GM18951 (cell line): ENCODE measurements at regions not wholly inside any gene's neighbourhood (a gene's known extent, or its start where the extent isn't known, plus 50 kb on each side); places are given as distances from the start of the nearest gene placed in this dataset.

Experiments used
- POLR2A ChIP-seq: IDR thresholded peaks from 4 replicates; pipeline ENCODE4 v1.6.1; 2011; ENCODE audit warnings: mild to moderate bottlenecking; ENCODE audit not compliant: insufficient read length, insufficient read depth; ENCODE audit errors: extremely low read depth
- in situ Hi-C: fragments of 300-500 bp; cut with MboI; formaldehyde crosslinking; loops from one replicate; pipeline ENCODE4 v1.12.0; 2022; ENCODE audit warnings: low sequenced_read_pairs, mixed read lengths, inconsistent platforms; ENCODE audit not compliant: unreplicated experiment

DNA sequence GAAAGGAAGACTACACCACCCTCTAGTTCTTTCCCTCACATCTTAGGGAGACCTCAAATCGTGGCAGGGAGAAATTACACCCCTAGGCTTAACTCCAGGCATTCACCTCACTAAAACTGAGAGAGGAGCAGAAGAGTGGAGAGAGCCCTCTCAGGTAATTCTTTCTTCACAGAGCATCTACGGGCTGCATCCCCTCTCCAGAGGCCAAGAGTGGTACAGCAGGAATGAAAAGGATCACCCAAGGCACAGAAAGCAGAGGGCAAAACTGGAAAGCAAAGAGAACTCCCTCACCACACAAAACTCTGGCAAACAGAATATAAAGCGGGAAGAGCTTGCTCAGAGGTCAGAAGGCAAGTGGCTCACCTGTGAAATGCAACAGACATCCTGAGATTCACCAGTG is 661.2 kb downstream of the TBC1D4 start:
- no peak for TF ChIP-seq POLR2A
- in situ Hi-C loops: no loop called here

DNA sequence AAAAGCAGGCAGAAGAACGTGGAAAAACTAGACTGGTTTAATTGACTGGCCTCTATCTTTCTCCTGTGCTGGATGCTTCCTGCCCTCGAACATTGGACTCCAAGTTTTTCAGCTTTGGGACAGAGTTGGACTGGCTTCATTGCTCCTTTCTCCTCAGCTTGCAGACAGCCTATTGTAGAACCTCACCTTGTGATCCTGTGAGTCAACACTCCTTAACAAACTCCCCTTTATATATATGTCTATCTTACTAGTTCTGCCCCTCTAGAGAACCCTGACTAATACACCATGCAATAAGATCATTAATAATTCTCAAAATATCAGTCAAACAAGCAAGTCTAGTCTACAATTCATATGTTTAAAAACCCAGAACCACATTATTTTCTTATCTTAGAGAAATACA is 662.4 kb downstream of the TBC1D4 start:
- in situ Hi-C loops: no loop called here
- no peak for TF ChIP-seq POLR2A

DNA sequence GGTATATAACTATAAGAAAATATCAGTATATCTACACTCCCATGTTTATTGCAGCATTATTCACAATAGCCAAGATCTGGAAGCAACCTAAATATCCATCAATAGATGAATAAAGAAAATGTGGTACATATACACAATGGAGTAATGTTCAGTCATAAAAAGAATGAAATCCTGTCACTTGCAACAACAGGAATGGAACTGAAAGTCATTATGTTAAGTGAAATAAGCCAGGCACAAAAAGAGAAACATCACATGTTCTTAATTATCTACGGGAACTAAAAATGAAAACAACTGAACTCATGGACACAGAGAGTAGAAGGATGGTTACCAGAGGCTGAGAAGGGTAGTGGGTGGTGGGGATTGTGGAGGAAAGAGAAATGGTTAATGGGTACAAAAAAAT is 665.2 kb downstream of the TBC1D4 start:
- in situ Hi-C loops: no loop called here
- no peak for TF ChIP-seq POLR2A

DNA sequence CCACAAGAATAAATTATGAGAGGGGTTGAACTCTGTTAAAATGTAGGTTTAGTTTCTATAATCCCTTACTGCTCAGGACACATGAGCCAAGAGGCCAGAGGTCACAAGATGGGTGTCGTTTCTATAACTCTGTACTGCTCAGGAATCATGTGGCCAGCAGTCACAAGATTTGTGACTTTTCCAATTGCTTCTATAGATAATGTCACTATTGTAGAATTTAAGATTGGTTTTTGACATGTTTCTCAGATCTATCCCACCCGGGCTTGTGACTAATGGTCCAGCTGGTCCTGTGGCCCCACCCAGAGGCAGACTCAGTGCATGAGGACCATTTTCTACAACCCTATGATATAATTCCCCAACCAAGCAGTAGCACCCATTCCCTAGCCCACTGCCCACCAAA is 662.0 kb upstream of the KLF12 start:
- in situ Hi-C loops: no loop called here
- TF ChIP-seq POLR2A: no peak

DNA sequence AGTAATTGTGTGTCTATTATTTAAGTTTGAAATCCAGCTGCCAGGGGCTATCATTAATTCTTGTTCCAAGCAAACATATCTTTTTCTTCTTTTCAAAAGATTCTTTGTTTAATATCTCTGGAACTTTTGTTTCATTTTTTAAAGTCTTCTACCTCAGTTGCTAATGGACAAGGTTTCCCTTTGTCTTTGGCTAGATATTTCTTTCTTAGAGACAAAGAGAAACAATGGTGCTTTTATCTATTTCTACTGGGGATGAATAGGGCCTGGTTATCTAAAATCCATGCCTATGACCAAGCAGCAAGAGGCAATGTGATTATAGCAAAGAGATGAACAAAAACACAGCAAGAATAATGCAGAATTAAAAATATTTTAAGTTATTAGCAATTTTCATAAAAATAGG is 661.3 kb upstream of the KLF12 start:
- TF ChIP-seq POLR2A: no peak
- in situ Hi-C loops: no loop called here

DNA sequence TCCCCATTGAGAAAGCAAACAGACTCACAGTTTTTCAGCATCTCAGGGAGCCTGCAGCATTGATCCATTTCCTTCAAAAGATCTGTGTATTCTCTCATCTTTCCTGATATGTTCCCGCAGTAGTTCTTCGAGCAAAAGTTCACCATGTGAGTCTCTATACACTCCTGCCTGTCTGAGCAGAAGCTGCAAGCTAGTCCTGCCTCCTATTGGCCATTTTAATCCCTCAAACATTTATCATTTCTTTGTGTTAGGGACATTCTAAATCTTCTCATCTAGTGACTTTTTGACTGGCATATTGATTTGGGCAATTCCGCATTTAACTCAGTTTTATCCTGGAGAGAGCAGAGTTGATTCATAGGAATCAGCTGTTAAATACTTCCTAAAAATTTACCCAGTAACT is 660.4 kb upstream of the KLF12 start:
- no peak for TF ChIP-seq POLR2A
- in situ Hi-C loops: no loop called here

DNA sequence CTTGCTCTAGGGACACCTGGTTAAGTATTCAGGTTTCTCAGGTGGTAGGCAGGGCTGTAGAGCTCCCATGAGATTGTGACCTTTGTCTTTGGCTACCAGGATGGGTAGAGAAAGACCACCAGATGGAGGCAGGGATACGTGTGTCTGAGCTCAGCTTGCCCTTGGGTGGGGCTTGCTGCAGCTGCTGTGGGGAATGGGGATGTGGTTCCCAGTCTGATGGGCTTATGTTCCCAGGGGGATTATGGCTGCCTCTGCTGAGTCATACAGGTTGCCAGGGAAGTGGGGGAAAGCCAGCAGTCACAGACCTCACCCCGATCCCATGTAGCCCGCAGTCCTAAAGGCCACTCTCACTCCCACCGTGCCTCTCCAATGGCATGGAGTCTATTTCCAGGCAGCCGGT is 659.9 kb upstream of the KLF12 start:
- no peak for TF ChIP-seq POLR2A
- in situ Hi-C loops: no loop called here

DNA sequence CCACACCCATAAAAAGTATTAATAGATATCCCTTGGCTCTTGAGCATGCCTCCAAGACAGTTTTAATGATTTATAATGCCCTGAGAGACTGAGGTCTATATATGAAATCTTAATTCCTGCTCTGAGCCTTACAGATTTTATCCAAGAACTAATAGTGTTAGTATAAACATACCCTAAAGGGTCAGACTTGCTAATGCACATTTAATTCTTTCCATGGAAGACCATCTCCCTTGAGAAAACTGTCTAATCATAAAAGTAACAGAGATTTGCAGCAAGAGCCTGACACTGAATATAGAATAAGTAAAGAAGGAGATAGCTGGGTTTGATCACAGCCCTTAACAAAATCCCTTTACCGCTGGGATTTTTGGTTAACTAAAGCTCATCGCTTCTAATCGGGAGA is 650.8 kb upstream of the KLF12 start:
- in situ Hi-C loops: no loop called here
- TF ChIP-seq POLR2A: no peak

DNA sequence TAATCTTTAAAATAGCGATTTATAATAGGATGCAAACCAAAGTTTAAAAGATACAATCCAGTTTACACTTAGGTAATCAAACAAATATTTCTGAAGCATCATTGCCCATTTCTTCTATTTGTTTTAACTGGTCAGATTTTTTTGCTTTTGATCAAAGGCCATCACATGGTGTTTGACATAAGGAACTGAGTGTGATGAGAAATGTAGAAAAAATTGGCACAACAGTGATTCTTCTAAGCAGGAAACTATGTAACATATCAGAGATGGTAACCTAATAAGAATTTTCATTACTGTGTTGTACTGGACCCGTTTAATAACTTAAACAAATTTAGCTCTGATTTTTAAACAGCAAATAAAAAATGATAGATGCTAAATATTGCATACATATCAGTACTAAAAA is 644.7 kb upstream of the KLF12 start:
- in situ Hi-C loops: no loop called here
- no peak for TF ChIP-seq POLR2A

DNA sequence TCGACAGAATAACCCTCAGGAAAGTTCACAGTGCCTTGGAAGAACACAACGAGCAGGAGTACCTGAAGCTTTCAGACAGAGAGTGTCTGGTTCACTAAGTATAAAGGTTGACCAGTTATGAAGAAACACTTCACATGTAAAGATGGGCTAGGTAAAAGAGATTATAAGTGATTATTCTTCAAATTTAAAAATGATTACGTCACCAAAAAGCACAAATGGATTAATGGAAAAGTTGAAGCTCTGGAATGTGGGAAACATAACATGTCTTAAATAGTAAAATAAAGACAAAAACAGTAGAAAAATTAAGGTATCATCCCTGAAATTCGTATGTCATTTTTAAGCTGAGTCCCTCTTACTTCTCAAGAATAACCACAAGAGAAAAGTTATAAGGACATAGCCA is 643.9 kb upstream of the KLF12 start:
- in situ Hi-C loops: no loop called here
- no peak for TF ChIP-seq POLR2A

DNA sequence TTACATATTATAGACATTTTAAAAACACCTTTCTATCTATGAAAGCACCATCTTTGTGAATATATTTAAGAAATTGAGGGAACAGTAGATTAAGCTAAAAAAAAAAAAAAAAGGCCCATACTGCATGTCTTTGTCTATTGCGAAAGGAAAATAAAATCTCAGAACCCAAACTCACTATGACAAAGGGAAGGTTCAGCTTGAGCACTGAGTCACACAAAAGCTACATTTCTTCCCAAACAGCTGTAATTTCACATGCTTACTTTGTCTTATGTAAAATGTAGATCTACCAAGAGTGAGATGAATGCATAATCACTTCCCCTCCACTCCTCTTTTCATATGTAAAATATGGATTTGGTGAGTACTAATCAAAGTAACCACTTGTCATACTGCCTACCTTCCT is 640.1 kb upstream of the KLF12 start:
- TF ChIP-seq POLR2A: no peak
- in situ Hi-C loops: no loop called here

DNA sequence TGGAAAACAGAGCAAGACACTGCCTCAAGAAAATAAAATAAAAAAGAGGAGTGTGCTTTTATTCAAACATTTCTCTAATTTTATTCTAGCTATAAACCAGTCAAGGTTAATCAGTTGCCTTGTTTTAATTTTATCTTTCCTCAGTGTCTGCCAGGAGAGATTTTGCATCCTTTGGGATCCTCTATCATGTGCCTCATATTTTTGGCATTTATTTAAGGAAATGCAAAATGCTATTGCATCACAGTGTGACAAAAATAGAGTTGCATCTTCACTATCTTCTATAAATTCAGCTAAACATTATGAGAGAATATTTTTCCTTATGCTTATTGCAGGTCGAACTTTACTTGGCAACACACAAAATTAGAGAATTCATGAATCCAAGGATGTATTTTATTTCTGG is 639.0 kb upstream of the KLF12 start:
- in situ Hi-C loops: no loop called here
- no peak for TF ChIP-seq POLR2A

DNA sequence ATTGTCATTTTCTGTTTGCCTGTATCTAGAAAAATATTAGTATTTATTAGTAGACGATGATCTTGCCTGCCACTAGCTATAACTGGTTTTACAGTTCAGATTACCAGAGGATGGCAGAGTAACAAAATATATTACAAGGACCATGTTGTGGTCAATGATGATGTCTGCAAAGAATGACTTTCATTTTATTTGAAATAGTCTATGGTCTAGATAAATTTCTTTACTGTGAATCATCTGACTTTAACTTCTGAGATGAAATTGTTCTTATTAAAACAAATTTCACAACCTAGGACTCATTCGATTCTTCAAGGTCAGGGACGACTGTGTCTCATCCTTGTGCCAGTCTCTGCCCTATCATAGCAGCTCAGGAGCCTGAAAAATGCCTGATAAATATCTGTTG is 637.8 kb upstream of the KLF12 start:
- in situ Hi-C loops: no loop called here
- TF ChIP-seq POLR2A: no peak

DNA sequence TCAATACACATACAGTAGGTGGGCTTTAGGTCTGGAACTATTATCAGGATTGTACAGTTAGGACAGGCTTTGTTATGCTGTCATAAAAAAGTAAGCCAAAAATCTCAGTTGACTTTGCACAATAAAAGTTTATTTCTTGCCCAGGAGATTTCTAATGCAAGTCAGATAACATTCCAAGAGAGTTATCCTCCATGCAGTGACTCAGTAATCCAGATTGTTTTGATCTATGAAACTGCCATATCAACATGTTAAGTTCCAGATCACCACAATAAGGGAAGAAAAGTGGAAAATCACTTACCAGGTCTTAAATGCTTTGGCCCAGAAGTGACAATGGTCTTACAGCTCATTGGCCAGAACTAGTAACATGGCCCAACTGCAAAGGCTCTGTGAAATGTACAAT is 636.2 kb upstream of the KLF12 start:
- no peak for TF ChIP-seq POLR2A
- in situ Hi-C loops: no loop called here

DNA sequence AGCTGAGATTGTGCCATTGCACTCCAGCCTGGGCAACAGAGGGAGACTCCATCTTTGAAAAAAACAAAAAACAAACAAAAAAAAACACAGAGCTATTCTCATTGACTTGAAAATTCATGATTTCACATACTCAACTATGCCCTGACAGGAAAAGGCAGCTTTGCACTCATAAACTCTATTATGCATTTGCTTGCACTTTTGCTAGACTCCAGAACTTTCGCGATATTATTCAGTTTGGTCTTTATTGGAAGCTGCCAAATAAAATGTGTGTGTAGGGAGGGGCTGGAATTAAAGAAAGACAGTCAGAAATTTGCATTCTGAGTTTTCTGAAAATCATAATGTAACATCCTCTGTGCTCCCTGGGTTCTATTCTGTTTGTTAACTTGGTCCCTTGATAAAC is 635.1 kb upstream of the KLF12 start:
- no peak for TF ChIP-seq POLR2A
- in situ Hi-C loops: no loop called here
